OCI-LY1 (cell line): ENCODE measurements at regions not wholly inside any gene's neighbourhood (a gene's known extent, or its start where the extent isn't known, plus 50 kb on each side); places are given as distances from the start of the nearest gene placed in this dataset.
"Not testable (repeated sequence)": the region's sequence is repeated elsewhere in the genome, so short reads cannot be mapped to it uniquely, and the experiment has no call there.

Source experiments
- CTCF ChIP-seq: fragments of 200-600 bp; sonication (generic), shearing (Covaris generic); IDR thresholded peaks from 2 replicates; pipeline ENCODE4 v1.5.1; 2017; ENCODE audit warnings: mild to moderate bottlenecking, antibody characterized with exemption, low read length, moderate library complexity, mixed read lengths
- EZH2 ChIP-seq: fragments of 200-600 bp; sonication (generic), shearing (Covaris generic); IDR thresholded peaks from 2 replicates; pipeline ENCODE4 v1.8.0; 2017; ENCODE audit warnings: borderline replicate concordance, mixed run types, mild to moderate bottlenecking, antibody characterized with exemption, low read length, moderate library complexity, mixed read lengths

GRCh38 chr1:858649-859041, 65.1 kb upstream of the SAMD11 start:
- not testable (repeated sequence) for TF ChIP-seq EZH2, CTCF
